K562 (cell line): ENCODE measurements at regions not wholly inside any gene's neighbourhood (a gene's known extent, or its start where the extent isn't known, plus 50 kb on each side); places are given as distances from the start of the nearest gene placed in this dataset.

Source experiments
- CTCF ChIP-seq, 3 experiments: IDR thresholded peaks in 2 of 3; conservative IDR thresholded peaks in 1 of 3; 2 replicates each; pipeline ENCODE4 v1.5.1; 2011 to 2012; ENCODE audit warnings: low read length in 3 of 3, mild to moderate bottlenecking in 3 of 3, control low read depth in 2 of 3, improper control_type of control experiment in 1 of 3, inconsistent platforms in 1 of 3, low read depth in 1 of 3, mixed read lengths in 1 of 3, moderate library complexity in 1 of 3; ENCODE audit not compliant: insufficient read depth in 2 of 3
- EP300 ChIP-seq: IDR thresholded peaks from 2 replicates; pipeline ENCODE4 v1.6.1; 2012; ENCODE audit warnings: low read length, improper control_type of control experiment
- EZH2 ChIP-seq: IDR thresholded peaks from 2 replicates; pipeline ENCODE4 v1.6.1; 2012; ENCODE audit warnings: low read depth, mild to moderate bottlenecking, inconsistent platforms, low read length, borderline replicate concordance
- GATAD2A ChIP-seq: fragments of 450-650 bp; IDR thresholded peaks from 2 replicates; pipeline ENCODE4 v1.6.1; 2017
- KLF10 ChIP-seq: fragments of 250-450 bp; sonication (Bioruptor Pico); IDR thresholded peaks from 2 replicates; pipeline ENCODE4 v1.6.1; 2021; ENCODE audit warnings: matching md5 sums
- NR3C1 ChIP-seq: sonication (generic); formaldehyde crosslinking; IDR thresholded peaks from 2 replicates; pipeline ENCODE4 v1.8.1; 2022; ENCODE audit warnings: missing genetic modification reagents
- POLR2A ChIP-seq: fragments of 450-650 bp; conservative IDR thresholded peaks from 2 replicates; pipeline ENCODE4 v1.6.1; 2016
- SPI1 ChIP-seq: IDR thresholded peaks from 2 replicates; pipeline ENCODE4 v1.6.1; 2011; ENCODE audit warnings: low read depth, low read length, control low read depth, borderline replicate concordance
- TBP ChIP-seq: optimal IDR thresholded peaks from 2 replicates; pipeline ENCODE3; 2011; ENCODE audit warnings: low read depth, low read length, improper control_type of control experiment
- TF ChIP-seq, protein P1 (sequence below), 2 experiments: fragments of 450-650 bp; formaldehyde crosslinking in 1 of 2; IDR thresholded peaks; 2 replicates each; pipeline versions ENCODE4 v1.4.0 to v1.6.1; 2014 to 2020; ENCODE audit warnings: mild to moderate bottlenecking in 2 of 2, borderline replicate concordance in 1 of 2, low read depth in 1 of 2
- TF ChIP-seq, protein P2 (sequence below): fragments of 450-650 bp; IDR thresholded peaks from 2 replicates; pipeline ENCODE4 v1.6.1; 2016; ENCODE audit warnings: borderline replicate concordance
- TF ChIP-seq, protein P3 (sequence below): fragments of 250-450 bp; sonication (Bioruptor Pico); IDR thresholded peaks from 2 replicates; pipeline ENCODE4 v1.4.0; 2020; ENCODE audit warnings: mild to moderate bottlenecking, moderate library complexity, borderline replicate concordance

GRCh38 chr12:78387721-78388120, 476.9 kb upstream of the SYT1 start:
- TF ChIP-seq TBP (no peak), CTCF (IDR thresholded peaks at IDR 0.05 in 2 of 3, conservative IDR thresholded peaks at IDR 0.05 in 1 of 3; ENCODE audit: insufficient read depth in 2 of 3, low read depth in 1 of 3, low read length in 3 of 3) (no peak), EP300 (no peak), POLR2A (no peak), SPI1 (no peak), EZH2 (no peak), GATAD2A (no peak), NR3C1 (no peak), KLF10 (CRISPR knock-in tag) (no peak)
- TF ChIP-seq, protein P1, sequence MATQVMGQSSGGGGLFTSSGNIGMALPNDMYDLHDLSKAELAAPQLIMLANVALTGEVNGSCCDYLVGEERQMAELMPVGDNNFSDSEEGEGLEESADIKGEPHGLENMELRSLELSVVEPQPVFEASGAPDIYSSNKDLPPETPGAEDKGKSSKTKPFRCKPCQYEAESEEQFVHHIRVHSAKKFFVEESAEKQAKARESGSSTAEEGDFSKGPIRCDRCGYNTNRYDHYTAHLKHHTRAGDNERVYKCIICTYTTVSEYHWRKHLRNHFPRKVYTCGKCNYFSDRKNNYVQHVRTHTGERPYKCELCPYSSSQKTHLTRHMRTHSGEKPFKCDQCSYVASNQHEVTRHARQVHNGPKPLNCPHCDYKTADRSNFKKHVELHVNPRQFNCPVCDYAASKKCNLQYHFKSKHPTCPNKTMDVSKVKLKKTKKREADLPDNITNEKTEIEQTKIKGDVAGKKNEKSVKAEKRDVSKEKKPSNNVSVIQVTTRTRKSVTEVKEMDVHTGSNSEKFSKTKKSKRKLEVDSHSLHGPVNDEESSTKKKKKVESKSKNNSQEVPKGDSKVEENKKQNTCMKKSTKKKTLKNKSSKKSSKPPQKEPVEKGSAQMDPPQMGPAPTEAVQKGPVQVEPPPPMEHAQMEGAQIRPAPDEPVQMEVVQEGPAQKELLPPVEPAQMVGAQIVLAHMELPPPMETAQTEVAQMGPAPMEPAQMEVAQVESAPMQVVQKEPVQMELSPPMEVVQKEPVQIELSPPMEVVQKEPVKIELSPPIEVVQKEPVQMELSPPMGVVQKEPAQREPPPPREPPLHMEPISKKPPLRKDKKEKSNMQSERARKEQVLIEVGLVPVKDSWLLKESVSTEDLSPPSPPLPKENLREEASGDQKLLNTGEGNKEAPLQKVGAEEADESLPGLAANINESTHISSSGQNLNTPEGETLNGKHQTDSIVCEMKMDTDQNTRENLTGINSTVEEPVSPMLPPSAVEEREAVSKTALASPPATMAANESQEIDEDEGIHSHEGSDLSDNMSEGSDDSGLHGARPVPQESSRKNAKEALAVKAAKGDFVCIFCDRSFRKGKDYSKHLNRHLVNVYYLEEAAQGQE (IDR thresholded peaks at IDR 0.05; ENCODE audit: borderline replicate concordance), result no peak
- TF ChIP-seq, protein P1 (CRISPR knock-in tag; IDR thresholded peaks at IDR 0.05; ENCODE audit: low read depth), result no peak
- TF ChIP-seq, protein P2, sequence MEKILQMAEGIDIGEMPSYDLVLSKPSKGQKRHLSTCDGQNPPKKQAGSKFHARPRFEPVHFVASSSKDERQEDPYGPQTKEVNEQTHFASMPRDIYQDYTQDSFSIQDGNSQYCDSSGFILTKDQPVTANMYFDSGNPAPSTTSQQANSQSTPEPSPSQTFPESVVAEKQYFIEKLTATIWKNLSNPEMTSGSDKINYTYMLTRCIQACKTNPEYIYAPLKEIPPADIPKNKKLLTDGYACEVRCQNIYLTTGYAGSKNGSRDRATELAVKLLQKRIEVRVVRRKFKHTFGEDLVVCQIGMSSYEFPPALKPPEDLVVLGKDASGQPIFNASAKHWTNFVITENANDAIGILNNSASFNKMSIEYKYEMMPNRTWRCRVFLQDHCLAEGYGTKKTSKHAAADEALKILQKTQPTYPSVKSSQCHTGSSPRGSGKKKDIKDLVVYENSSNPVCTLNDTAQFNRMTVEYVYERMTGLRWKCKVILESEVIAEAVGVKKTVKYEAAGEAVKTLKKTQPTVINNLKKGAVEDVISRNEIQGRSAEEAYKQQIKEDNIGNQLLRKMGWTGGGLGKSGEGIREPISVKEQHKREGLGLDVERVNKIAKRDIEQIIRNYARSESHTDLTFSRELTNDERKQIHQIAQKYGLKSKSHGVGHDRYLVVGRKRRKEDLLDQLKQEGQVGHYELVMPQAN, result no peak
- TF ChIP-seq, protein P3, sequence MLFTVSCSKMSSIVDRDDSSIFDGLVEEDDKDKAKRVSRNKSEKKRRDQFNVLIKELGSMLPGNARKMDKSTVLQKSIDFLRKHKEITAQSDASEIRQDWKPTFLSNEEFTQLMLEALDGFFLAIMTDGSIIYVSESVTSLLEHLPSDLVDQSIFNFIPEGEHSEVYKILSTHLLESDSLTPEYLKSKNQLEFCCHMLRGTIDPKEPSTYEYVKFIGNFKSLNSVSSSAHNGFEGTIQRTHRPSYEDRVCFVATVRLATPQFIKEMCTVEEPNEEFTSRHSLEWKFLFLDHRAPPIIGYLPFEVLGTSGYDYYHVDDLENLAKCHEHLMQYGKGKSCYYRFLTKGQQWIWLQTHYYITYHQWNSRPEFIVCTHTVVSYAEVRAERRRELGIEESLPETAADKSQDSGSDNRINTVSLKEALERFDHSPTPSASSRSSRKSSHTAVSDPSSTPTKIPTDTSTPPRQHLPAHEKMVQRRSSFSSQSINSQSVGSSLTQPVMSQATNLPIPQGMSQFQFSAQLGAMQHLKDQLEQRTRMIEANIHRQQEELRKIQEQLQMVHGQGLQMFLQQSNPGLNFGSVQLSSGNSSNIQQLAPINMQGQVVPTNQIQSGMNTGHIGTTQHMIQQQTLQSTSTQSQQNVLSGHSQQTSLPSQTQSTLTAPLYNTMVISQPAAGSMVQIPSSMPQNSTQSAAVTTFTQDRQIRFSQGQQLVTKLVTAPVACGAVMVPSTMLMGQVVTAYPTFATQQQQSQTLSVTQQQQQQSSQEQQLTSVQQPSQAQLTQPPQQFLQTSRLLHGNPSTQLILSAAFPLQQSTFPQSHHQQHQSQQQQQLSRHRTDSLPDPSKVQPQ (CRISPR knock-in tag), result no peak
